GM19468 (cell line): ENCODE measurements at regions not wholly inside any gene's neighbourhood (a gene's known extent, or its start where the extent isn't known, plus 50 kb on each side); places are given as distances from the start of the nearest gene placed in this dataset.

Experiments
- ATAC-seq: cut with Tn5 transposase; IDR thresholded peaks from one replicate; pipeline ENCODE4 v1.9.1; 2021; ENCODE audit warnings: mild to moderate bottlenecking, moderate library complexity, moderate number of reproducible peaks; ENCODE audit not compliant: unreplicated experiment; ENCODE audit errors: extremely low read depth

GRCh38 chr1:238119060-238119459, 228.3 kb upstream of the ZP4 start:
- no peak for ATAC-seq

- ATAC-seq: no peak
Measured at GRCh38 chr1:238115852-238116251, 225.1 kb upstream of the ZP4 start.

- no peak for ATAC-seq
Measured at GRCh38 chr1:238112952-238113621, 222.4 kb upstream of the ZP4 start.

GRCh38 chr1:238111516-238111915, 220.8 kb upstream of the ZP4 start:
- no peak for ATAC-seq

- no peak for ATAC-seq
Measured at GRCh38 chr1:238111081-238111480, 220.4 kb upstream of the ZP4 start.

GRCh38 chr1:238108417-238108816, 217.7 kb upstream of the ZP4 start:
- ATAC-seq: no peak

GRCh38 chr1:238107322-238107721, 216.6 kb upstream of the ZP4 start:
- ATAC-seq: no peak

GRCh38 chr1:238104752-238105151, 214.0 kb upstream of the ZP4 start:
- ATAC-seq: no peak

GRCh38 chr1:238101923-238102322, 211.2 kb upstream of the ZP4 start:
- ATAC-seq: no peak

GRCh38 chr1:238099871-238100270, 209.1 kb upstream of the ZP4 start:
- ATAC-seq: no peak

GRCh38 chr1:238089615-238090014, 198.9 kb upstream of the ZP4 start:
- no peak for ATAC-seq

GRCh38 chr1:238088560-238089290, 198.0 kb upstream of the ZP4 start:
- ATAC-seq: no peak

GRCh38 chr1:238073991-238074390, 183.3 kb upstream of the ZP4 start:
- no peak for ATAC-seq

GRCh38 chr1:238071061-238071460, 180.3 kb upstream of the ZP4 start:
- no peak for ATAC-seq

GRCh38 chr1:238063454-238063853, 172.7 kb upstream of the ZP4 start:
- ATAC-seq: peak; percentile 30

GRCh38 chr1:238061967-238062613, 171.4 kb upstream of the ZP4 start:
- no peak for ATAC-seq

- ATAC-seq: peak; percentile 66
Measured at GRCh38 chr1:238060061-238060460, 169.3 kb upstream of the ZP4 start.

GRCh38 chr1:238052496-238053266, 162.0 kb upstream of the ZP4 start:
- no peak for ATAC-seq

- no peak for ATAC-seq
Measured at GRCh38 chr1:238029126-238029525, 138.4 kb upstream of the ZP4 start.

GRCh38 chr1:238027366-238027765, 136.6 kb upstream of the ZP4 start:
- ATAC-seq: no peak

- no peak for ATAC-seq
Measured at GRCh38 chr1:238023137-238023536, 132.4 kb upstream of the ZP4 start.
